ENCODE measurements at regions not wholly inside any gene's neighbourhood (a gene's known extent, or its start where the extent isn't known, plus 50 kb on each side); places are given as distances from the start of the nearest gene placed in this dataset.

DNA sequence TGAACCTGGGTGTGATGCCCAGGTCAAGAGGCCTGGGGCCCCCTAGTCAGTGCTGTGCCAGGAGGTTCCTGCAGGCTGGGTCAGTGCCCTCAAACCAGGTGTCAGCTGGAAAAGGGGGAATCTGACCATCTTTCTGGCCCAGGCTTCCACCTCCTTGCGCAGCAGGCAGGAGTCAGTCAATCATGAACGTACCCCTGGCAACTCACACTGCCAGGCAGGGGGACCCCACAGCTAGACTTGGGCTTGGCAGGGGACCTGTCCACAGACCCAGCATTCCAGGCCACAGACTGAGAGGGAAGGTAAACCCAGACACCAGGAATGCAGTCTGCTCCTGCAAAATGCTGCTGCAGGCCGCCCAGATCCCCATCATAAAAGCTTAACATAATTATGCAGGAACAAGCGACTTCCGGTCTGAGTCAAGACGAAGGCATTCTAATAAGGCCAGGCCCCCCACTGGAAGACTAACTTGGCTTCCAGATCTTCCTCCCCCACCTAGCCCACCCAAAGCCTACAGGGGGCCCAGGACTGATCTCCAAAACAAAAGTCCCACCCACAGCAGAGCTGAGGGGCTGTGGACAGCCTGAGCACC, 156.3 kb downstream of the BCOR start:
- Histone ChIP-seq H3K4me1 (ENCODE audit: low read length) (peaks cover 18% of the 10 kb centered on the region), H3K79me2 (ENCODE audit: low read length) (no peaks in the 10 kb centered on the region), H2AFZ (ENCODE audit: low read depth, low read length) (no peak overlapping the region; the same call in 1 of the 2 replicates), H3K27me3 (ENCODE audit: low read depth, low read length) (no peaks in the 10 kb centered on the region), H3K9ac (ENCODE audit: low read length) (no peak overlapping the region), H3K27ac (ENCODE audit: low read length) (no peak overlapping the region), H3K4me2 (ENCODE audit: low read length) (no peak overlapping the region), H3K36me3 (replicated peaks; ENCODE audit: low read depth, low read length) (no peaks in the 10 kb centered on the region), H4K20me1 (ENCODE audit: insufficient read depth, low read length) (no peaks in the 10 kb centered on the region), H3K4me3 (ENCODE audit: low read length) (no peak overlapping the region), H3K9me3 (ENCODE audit: insufficient read depth, low read length) (no peaks in the 10 kb centered on the region)
- TF ChIP-seq EZH2phosphoT487 (IDR thresholded peaks at IDR 0.05; ENCODE audit: low read depth), result no peak
- TF ChIP-seq CTCF (IDR thresholded peaks at IDR 0.05; ENCODE audit: low read depth, low read length), result no peak

DNA sequence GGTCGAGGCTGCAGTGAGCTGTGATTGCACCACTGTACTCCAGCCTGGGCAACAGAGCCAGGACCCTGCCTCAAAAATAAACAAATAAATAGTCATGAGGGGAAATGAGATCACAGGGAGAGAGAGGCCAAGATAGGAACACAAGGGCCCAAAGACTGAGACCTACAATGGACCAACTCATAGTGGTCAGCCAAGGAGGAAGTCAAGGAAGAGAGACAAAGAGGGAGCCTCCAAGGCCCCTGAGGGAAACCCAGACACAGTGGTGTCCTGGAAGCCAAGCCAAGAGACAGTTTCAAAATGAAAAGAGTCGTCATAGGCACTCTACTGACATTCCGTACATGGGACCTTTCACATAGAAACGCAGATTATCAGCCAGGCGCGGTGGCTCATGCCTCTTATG, 153.3 kb downstream of the BCOR start:
- Histone ChIP-seq H4K20me1 (ENCODE audit: insufficient read depth, low read length) (no peaks in the 10 kb centered on the region), H3K79me2 (ENCODE audit: low read length) (no peaks in the 10 kb centered on the region), H3K27ac (ENCODE audit: low read length) (no peak overlapping the region), H3K9ac (ENCODE audit: low read length) (no peak overlapping the region), H3K4me1 (ENCODE audit: low read length) (peaks cover 8% of the 10 kb centered on the region; the same call in 1 of the 2 replicates), H3K9me3 (ENCODE audit: insufficient read depth, low read length) (no peaks in the 10 kb centered on the region), H2AFZ (ENCODE audit: low read depth, low read length) (no peak overlapping the region), H3K27me3 (ENCODE audit: low read depth, low read length) (no peaks in the 10 kb centered on the region), H3K4me2 (ENCODE audit: low read length) (no peak overlapping the region), H3K36me3 (replicated peaks; ENCODE audit: low read depth, low read length) (no peaks in the 10 kb centered on the region), H3K4me3 (ENCODE audit: low read length) (no peak overlapping the region)
- TF ChIP-seq EZH2phosphoT487 (IDR thresholded peaks at IDR 0.05; ENCODE audit: low read depth), result no peak
- TF ChIP-seq CTCF (IDR thresholded peaks at IDR 0.05; ENCODE audit: low read depth, low read length), result no peak

DNA sequence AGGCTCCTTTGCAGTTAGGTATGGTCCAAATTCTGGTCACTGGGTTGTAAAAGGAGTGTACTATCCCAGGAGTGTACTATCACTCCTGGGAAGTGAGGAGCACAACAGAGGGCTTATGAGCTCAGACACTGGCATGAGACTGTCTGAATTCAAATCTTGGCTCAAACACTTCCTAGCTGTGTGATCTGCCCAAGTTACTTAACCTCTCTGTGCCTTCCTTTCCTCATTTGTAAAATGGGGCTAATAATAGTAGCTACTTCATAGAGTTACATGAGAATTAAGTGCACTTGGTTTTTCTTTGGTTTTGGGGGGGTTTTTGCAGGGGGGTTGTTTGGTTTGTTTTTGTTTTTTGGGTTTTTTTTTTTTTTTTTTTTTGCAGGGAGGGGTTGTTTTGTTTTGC, 152.0 kb downstream of the BCOR start:
- Histone ChIP-seq H3K27me3 (ENCODE audit: low read depth, low read length) (no peaks in the 10 kb centered on the region), H3K27ac (ENCODE audit: low read length) (no peak overlapping the region), H3K4me1 (ENCODE audit: low read length) (peaks cover 8% of the 10 kb centered on the region; the same call in 1 of the 2 replicates), H3K4me3 (ENCODE audit: low read length) (no peak overlapping the region), H3K9me3 (ENCODE audit: insufficient read depth, low read length) (no peaks in the 10 kb centered on the region), H3K36me3 (replicated peaks; ENCODE audit: low read depth, low read length) (no peaks in the 10 kb centered on the region), H4K20me1 (ENCODE audit: insufficient read depth, low read length) (no peaks in the 10 kb centered on the region), H3K9ac (ENCODE audit: low read length) (no peak overlapping the region), H3K4me2 (ENCODE audit: low read length) (no peak overlapping the region), H2AFZ (ENCODE audit: low read depth, low read length) (no peak overlapping the region), H3K79me2 (ENCODE audit: low read length) (no peaks in the 10 kb centered on the region)
- no peak for TF ChIP-seq EZH2phosphoT487 (IDR thresholded peaks at IDR 0.05; ENCODE audit: low read depth)
- no peak for TF ChIP-seq CTCF (IDR thresholded peaks at IDR 0.05; ENCODE audit: low read depth, low read length)

- TF ChIP-seq EZH2phosphoT487 (IDR thresholded peaks at IDR 0.05; ENCODE audit: low read depth) (no peak), CTCF (IDR thresholded peaks at IDR 0.05; ENCODE audit: low read depth, low read length) (no peak)
- Histone ChIP-seq H3K27ac (ENCODE audit: low read length) (no peak overlapping the region), H3K4me2 (ENCODE audit: low read length) (no peak overlapping the region)
Observed at GRCh38 chrX:39946822-39947221, 150.9 kb downstream of the BCOR start.

More at GRCh38 chrX:39946822-39947221, 150.9 kb downstream of the BCOR start:
- Histone ChIP-seq H4K20me1 (ENCODE audit: insufficient read depth, low read length) (no peaks in the 10 kb centered on the region), H3K27me3 (ENCODE audit: low read depth, low read length) (no peaks in the 10 kb centered on the region), H3K9ac (ENCODE audit: low read length) (no peak overlapping the region), H3K36me3 (replicated peaks; ENCODE audit: low read depth, low read length) (no peaks in the 10 kb centered on the region), H3K4me3 (ENCODE audit: low read length) (no peak overlapping the region), H3K9me3 (ENCODE audit: insufficient read depth, low read length) (no peaks in the 10 kb centered on the region), H2AFZ (ENCODE audit: low read depth, low read length) (no peak overlapping the region), H3K4me1 (ENCODE audit: low read length) (peaks cover under 1% of the 10 kb centered on the region; the same call in 1 of the 2 replicates), H3K79me2 (ENCODE audit: low read length) (no peaks in the 10 kb centered on the region)

Data from OCI-LY3 (cell line).